Memory B cell (primary cell): ENCODE measurements at regions not wholly inside any gene's neighbourhood (a gene's known extent, or its start where the extent isn't known, plus 50 kb on each side); places are given as distances from the start of the nearest gene placed in this dataset.
"Not testable (repeated sequence)": the region's sequence is repeated elsewhere in the genome, so short reads cannot be mapped to it uniquely, and the experiment has no call there.

Source experiments
- ATAC-seq: fragments of 150-1000 bp; cut with Tn5 transposase; 2 replicates; pipeline ENCODE4 v1.10.0; 2021; ENCODE audit warnings: low read depth, mild to moderate bottlenecking, moderate library complexity
- DNase-seq, 2 donors: peaks; one replicate each; pipeline ENCODE4 v3.0.0; 2022; ENCODE audit warnings: low spot score in 2 of 2
- H3K27ac Mint-ChIP-seq: one replicate; pipeline ENCODE4 v1.8.0; 2022; ENCODE audit warnings: mild to moderate bottlenecking, moderate library complexity, mixed read lengths
- H3K27me3 Mint-ChIP-seq: one replicate; pipeline ENCODE4 v1.8.0; 2022; ENCODE audit warnings: mixed read lengths
- H3K36me3 Mint-ChIP-seq: one replicate; pipeline ENCODE4 v1.8.0; 2022; ENCODE audit warnings: mild to moderate bottlenecking, mixed read lengths
- H3K4me1 Mint-ChIP-seq: one replicate; pipeline ENCODE4 v1.8.0; 2022; ENCODE audit warnings: mixed read lengths
- H3K4me3 Mint-ChIP-seq: one replicate; pipeline ENCODE4 v1.8.0; 2022; ENCODE audit warnings: mild to moderate bottlenecking, moderate library complexity, mixed read lengths
- H3K9me3 Mint-ChIP-seq: one replicate; pipeline ENCODE4 v1.8.0; 2022; ENCODE audit warnings: mixed read lengths

GRCh38 chr5:124976086-124976485 lies 229.6 kb upstream of the ZNF608 start:
- DNase-seq: no peak
- H3K4me3 Mint-ChIP-seq: no peak overlapping the region
- peaks cover 23% of the 10 kb centered on the region for H3K4me1 Mint-ChIP-seq
- no peaks in the 10 kb centered on the region for H3K36me3 Mint-ChIP-seq
- no peak overlapping the region for H3K27ac Mint-ChIP-seq
- H3K27me3 Mint-ChIP-seq: no peaks in the 10 kb centered on the region
- no peaks in the 10 kb centered on the region for H3K9me3 Mint-ChIP-seq
- no peak for ATAC-seq

- Mint-ChIP-seq H3K9me3 (peaks cover 2% of the 10 kb centered on the region), H3K36me3 (peaks cover 2% of the 10 kb centered on the region), H3K4me3 (no peak overlapping the region), H3K27ac (no peak overlapping the region), H3K27me3 (no peaks in the 10 kb centered on the region), H3K4me1 (peaks cover 33% of the 10 kb centered on the region)
- ATAC-seq (no peak), DNase-seq (no peak)
Observed at GRCh38 chr5:124979251-124979650, 232.8 kb upstream of the ZNF608 start.

- H3K27me3 Mint-ChIP-seq: no peaks in the 10 kb centered on the region
- H3K9me3 Mint-ChIP-seq: peaks cover 2% of the 10 kb centered on the region
- H3K4me3 Mint-ChIP-seq: peak overlapping the region; percentile 60
- DNase-seq (peak in 1 of 2 donors; percentile 26), ATAC-seq (peak; percentile 99)
- H3K36me3 Mint-ChIP-seq: peaks cover 2% of the 10 kb centered on the region
- peaks cover 36% of the 10 kb centered on the region for H3K4me1 Mint-ChIP-seq
- peak overlapping the region; percentile 58 for H3K27ac Mint-ChIP-seq
Observed at GRCh38 chr5:124980163-124980941, 233.9 kb upstream of the ZNF608 start.

- DNase-seq (no peak), ATAC-seq (no peak)
- Mint-ChIP-seq H3K9me3 (peaks cover 2% of the 10 kb centered on the region), H3K27ac (no peak overlapping the region), H3K27me3 (no peaks in the 10 kb centered on the region), H3K4me1 (peaks cover 36% of the 10 kb centered on the region), H3K4me3 (peak overlapping the region; percentile 2), H3K36me3 (peaks cover 2% of the 10 kb centered on the region)
Observed at GRCh38 chr5:124981901-124982300, 235.5 kb upstream of the ZNF608 start.

GRCh38 chr5:124986170-124986569 lies 239.7 kb upstream of the ZNF608 start:
- ATAC-seq (no peak), DNase-seq (no peak)
- no peaks in the 10 kb centered on the region for H3K27me3 Mint-ChIP-seq
- no peak overlapping the region for H3K27ac Mint-ChIP-seq
- peaks cover 5% of the 10 kb centered on the region for H3K9me3 Mint-ChIP-seq
- no peak overlapping the region for H3K4me3 Mint-ChIP-seq
- H3K36me3 Mint-ChIP-seq: peaks cover 8% of the 10 kb centered on the region
- H3K4me1 Mint-ChIP-seq: peaks cover 17% of the 10 kb centered on the region

- DNase-seq: no peak
- no peak overlapping the region for H3K4me3 Mint-ChIP-seq
Observed at GRCh38 chr5:124986667-124987066, 240.2 kb upstream of the ZNF608 start.

GRCh38 chr5:124987786-124988185 lies 241.3 kb upstream of the ZNF608 start:
- ATAC-seq, H3K9me3 Mint-ChIP-seq, DNase-seq, H3K27ac Mint-ChIP-seq, H3K36me3 Mint-ChIP-seq, H3K4me3 Mint-ChIP-seq, H3K27me3 Mint-ChIP-seq: not testable (repeated sequence)
- H3K4me1 Mint-ChIP-seq: peaks cover 11% of the 10 kb centered on the region

More at GRCh38 chr5:124986667-124987066, 240.2 kb upstream of the ZNF608 start:
- Mint-ChIP-seq H3K9me3 (peaks cover 5% of the 10 kb centered on the region), H3K4me1 (peaks cover 17% of the 10 kb centered on the region), H3K27ac (no peak overlapping the region), H3K36me3 (peaks cover 8% of the 10 kb centered on the region), H3K27me3 (no peaks in the 10 kb centered on the region)
- ATAC-seq: no peak

GRCh38 chr5:124990723-124991122 lies 244.3 kb upstream of the ZNF608 start:
- Mint-ChIP-seq H3K4me3 (no peak overlapping the region), H3K4me1 (peaks cover 2% of the 10 kb centered on the region), H3K36me3 (peaks cover 6% of the 10 kb centered on the region), H3K27ac (no peak overlapping the region), H3K9me3 (peaks cover 4% of the 10 kb centered on the region), H3K27me3 (no peaks in the 10 kb centered on the region)
- no peak for DNase-seq
- no peak for ATAC-seq

- Mint-ChIP-seq H3K27ac (no peak overlapping the region), H3K27me3 (no peaks in the 10 kb centered on the region), H3K9me3 (no peaks in the 10 kb centered on the region), H3K4me1 (peaks cover 2% of the 10 kb centered on the region), H3K4me3 (no peak overlapping the region), H3K36me3 (no peaks in the 10 kb centered on the region)
- DNase-seq (no peak), ATAC-seq (no peak)
Observed at GRCh38 chr5:124995421-124995820, 249.0 kb upstream of the ZNF608 start.

GRCh38 chr5:124996023-124996763 lies 249.8 kb upstream of the ZNF608 start:
- Mint-ChIP-seq H3K4me3 (no peak overlapping the region), H3K36me3 (no peaks in the 10 kb centered on the region), H3K4me1 (peaks cover 3% of the 10 kb centered on the region), H3K27me3 (no peaks in the 10 kb centered on the region), H3K27ac (no peak overlapping the region), H3K9me3 (no peaks in the 10 kb centered on the region)
- ATAC-seq (no peak), DNase-seq (no peak)

- Mint-ChIP-seq H3K27ac (no peak overlapping the region), H3K36me3 (no peaks in the 10 kb centered on the region), H3K4me1 (peaks cover 5% of the 10 kb centered on the region), H3K9me3 (no peaks in the 10 kb centered on the region), H3K4me3 (no peak overlapping the region), H3K27me3 (no peaks in the 10 kb centered on the region)
- DNase-seq (no peak), ATAC-seq (no peak)
Observed at GRCh38 chr5:124996764-124997077, 250.3 kb upstream of the ZNF608 start.

- H3K9me3 Mint-ChIP-seq: no peaks in the 10 kb centered on the region
- H3K27me3 Mint-ChIP-seq: no peaks in the 10 kb centered on the region
- no peak overlapping the region for H3K27ac Mint-ChIP-seq
- H3K4me3 Mint-ChIP-seq: no peak overlapping the region
- DNase-seq (no peak), ATAC-seq (no peak)
- no peaks in the 10 kb centered on the region for H3K36me3 Mint-ChIP-seq
- peaks cover 8% of the 10 kb centered on the region for H3K4me1 Mint-ChIP-seq
Observed at GRCh38 chr5:124997186-124997893, 250.9 kb upstream of the ZNF608 start.

GRCh38 chr5:124998520-124998919 lies 252.1 kb upstream of the ZNF608 start:
- H3K4me3 Mint-ChIP-seq: no peak overlapping the region
- H3K4me1 Mint-ChIP-seq: peaks cover 13% of the 10 kb centered on the region
- DNase-seq (no peak), ATAC-seq (no peak)
- no peaks in the 10 kb centered on the region for H3K9me3 Mint-ChIP-seq
- no peaks in the 10 kb centered on the region for H3K27me3 Mint-ChIP-seq
- no peak overlapping the region for H3K27ac Mint-ChIP-seq
- H3K36me3 Mint-ChIP-seq: no peaks in the 10 kb centered on the region
